NCI-H1436 treated with DMSO at 0.1 percent for 48 hours (cell line): ENCODE measurements at regions not wholly inside any gene's neighbourhood (a gene's known extent, or its start where the extent isn't known, plus 50 kb on each side); places are given as distances from the start of the nearest gene placed in this dataset.
"Not testable (repeated sequence)": the region's sequence is repeated elsewhere in the genome, so short reads cannot be mapped to it uniquely, and the experiment has no call there.

Experiments used
- DNase-seq: peaks from one replicate; lab custom pipeline; 2025; lab: John Stamatoyannopoulos, UW

DNA sequence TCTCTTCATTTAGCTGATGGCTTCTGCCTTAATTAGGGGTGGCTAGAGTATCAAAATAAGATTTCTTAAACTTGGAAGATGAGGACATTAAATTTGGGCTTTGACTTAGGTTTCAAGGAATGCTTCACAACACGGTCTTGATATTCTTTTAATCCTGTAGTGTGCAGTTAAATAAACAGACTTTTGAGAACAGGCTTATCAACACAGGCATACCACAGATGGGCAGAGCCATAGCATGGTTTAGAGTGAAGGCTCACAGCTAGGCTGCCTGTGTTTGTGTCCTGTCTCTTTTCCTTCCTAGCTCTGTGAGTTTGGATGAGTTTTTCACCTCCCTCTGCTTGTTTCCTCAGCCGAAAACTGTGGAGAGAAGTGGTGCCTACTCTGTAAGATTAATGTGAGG lies 102.3 kb upstream of the IPO9 start:
- DNase-seq, result no peak

DNA sequence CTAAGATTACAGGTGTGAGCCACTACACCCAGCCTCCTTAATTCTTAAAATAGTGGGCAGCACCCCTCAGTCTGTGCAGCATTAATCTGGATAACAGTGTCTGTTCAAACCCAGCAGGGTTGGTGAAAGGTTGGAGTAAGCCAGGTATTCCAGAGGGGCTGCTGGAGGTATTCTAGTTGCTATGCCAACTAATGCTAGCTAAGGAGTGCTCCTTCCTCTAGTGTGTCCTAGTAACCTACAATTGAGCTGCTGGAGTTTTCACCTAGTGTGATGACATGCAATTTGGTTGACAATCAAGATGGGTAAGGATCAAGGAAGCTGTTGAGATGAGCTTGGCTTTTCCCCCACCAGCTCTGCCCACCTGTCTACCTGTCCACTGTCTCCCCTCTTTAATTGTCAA lies 100.2 kb upstream of the IPO9 start:
- DNase-seq, result no peak

DNA sequence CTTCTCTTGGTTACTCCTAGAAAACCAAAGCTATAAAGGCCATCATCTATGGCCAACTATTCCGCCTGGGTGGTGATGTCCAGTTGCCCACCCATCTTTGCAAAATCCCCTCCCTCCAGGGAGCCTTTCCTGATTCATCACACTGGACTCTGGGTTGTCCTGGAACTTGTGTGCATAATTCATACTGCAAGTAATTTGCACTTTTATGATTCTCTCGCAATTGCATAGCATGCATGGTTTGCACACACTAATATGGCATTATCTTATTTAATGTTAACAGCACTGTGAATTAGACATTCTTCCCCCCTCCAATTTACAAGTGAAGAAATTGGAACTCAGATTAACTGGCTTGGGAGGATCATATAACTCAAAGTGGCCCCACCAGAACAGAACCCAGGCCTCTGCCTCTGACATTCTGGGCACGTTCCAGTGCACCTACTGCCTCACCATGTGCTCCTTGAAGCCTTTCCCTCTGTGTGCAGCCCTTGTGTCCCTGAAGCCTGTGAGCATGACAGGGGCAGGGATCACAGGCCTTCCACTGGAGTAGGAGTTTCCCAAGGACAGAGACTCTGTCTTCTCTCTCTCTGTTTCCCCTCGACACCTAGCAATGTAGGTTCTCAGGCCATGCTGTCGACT lies 98.9 kb upstream of the IPO9 start:
- no peak for DNase-seq

- no peak for DNase-seq
These were observed 98.3 kb upstream of the IPO9 start for GRCh38 chr1:201730611-201731010.

DNA sequence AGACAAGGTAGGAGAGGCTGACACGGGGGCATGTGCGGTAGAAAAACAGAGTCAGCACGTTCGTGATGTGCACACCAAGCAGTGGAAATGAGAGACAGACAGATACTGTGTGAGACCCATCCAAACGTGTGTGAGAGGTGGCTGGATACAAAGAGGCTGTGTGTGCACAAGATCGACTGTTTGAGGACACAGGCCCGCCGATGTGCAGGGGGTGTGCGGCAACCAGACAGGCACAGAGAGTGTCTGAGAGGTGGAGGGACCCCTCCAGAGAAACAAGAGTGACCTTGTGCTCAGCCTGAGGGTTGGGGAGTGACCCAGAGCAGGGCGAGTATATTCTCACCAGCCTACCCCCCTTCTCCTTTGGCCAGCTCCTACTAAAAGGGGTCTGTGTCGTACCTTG lies 97.8 kb upstream of the IPO9 start:
- DNase-seq, result no peak

GRCh38 chr1:201731592-201731991 lies 97.4 kb upstream of the IPO9 start:
- no peak for DNase-seq

DNA sequence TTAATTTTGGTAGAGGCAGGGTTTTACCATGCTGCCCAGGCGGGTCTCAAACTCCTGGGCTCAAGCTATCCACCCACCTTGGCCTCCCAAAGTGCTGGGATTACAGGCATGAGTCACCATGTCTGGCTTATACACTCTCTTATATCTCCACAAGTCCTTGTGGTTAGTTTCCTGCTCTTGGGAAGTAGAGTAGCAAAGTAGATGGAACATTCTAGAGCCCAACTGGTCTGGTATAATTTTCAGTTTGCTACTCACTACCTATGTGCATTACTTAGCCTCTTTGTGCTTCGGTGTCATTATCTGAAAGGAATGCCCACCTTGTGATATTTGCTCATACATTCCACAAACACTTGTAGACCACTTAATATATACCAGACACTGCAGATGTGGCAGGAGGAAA lies 96.6 kb upstream of the IPO9 start:
- no peak for DNase-seq

DNA sequence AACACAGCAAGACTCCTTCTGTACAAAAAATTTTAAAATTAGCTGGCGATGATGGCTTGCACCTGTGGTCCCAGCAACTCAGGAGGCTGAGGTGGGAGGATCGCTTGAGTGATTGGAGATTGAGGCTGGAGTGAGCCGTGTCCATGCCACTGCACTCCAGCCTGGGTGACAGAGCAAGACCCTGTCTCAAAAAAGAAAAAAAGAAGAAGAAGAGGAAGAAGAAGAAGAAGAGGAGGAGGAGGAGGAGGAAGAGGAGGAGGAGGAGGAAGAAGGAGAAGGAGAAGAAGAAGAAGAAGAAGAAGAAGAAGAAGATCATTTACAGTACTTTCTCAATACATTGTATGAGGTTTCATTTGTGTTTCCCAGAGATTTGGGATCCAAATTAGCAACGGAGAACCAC lies 94.7 kb upstream of the IPO9 start:
- DNase-seq, result not testable (repeated sequence)

DNA sequence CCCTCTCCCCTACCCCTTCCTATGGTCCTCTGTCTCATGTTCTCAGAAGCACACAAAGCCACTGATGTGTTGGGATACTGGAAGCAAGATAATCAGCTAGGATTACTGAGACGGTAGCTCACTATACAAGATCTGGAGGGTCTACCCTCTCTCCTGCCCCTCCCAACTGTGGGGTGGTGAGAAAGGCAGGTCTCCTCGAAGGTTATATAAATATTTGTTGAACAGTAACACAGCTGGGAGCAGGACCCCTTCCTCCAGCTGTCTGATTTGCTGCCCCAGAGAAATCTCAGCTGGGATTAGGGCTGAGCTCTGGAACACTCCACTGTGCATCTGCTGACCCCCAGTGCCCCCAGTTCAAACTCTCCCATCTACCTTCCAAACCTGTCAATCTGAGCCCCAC lies 94.2 kb upstream of the IPO9 start:
- no peak for DNase-seq

DNA sequence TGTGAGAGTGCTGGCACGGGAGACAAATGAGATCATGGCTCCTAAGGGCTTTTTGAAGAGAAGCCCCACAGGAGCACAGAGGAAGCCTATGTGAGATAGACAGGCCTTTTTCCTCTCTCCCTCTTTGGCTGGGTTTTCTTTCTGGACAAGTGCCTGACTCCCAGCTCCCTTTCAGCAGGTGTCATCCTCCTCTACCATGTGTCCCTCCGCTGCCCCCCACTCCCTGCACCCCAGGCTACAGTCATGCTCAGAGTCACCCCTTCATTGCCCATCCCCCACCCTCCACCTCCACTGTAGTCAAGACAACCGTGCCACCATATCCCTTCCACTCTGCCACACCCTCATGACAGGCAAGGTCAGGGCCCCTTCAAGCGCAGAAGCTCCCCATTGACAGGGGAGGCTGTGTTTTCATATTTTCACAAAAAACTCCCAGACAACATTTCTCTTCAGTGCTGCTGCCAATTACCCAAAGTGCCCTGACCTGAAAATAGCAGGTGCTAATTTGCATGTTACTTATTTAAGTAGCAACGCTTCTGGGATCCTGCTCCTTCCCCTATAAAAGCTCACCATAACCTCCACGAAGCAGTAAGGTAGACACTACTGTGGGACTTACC lies 92.1 kb upstream of the IPO9 start:
- DNase-seq, result no peak

DNA sequence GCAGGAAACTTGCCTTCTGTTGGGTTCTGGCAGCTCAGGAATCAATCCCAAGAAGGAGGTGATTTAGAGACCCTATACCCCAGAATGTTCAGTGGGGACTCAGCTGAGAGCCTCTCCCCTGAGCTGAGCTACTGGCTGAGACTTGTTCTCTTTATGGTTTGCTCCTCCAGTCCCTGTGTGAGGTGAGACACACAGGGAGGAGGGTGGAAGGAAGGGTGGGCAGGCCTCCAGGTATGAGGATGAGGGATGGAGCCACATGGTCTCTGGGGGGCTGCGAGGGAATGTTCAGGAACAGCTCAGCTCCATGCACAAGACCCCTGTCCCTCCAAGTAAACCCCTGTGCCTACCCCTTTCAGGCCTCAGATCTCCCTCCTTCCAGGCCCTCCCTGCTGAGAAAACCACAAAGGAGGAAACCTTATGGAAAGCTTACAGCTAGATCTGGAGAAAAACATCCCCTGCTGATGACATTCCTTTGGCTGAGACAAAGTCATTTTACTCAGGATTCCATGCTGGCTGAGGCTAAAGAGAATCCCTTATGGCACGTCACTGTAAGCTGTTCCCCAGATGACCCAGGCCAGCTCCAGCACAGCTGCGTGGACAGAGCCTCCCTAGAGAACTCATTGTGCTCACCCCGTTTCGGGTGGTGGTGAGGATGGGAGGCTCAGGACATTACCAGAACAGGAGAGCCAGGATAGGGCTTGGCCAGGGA lies 91.5 kb upstream of the IPO9 start:
- no peak for DNase-seq

DNA sequence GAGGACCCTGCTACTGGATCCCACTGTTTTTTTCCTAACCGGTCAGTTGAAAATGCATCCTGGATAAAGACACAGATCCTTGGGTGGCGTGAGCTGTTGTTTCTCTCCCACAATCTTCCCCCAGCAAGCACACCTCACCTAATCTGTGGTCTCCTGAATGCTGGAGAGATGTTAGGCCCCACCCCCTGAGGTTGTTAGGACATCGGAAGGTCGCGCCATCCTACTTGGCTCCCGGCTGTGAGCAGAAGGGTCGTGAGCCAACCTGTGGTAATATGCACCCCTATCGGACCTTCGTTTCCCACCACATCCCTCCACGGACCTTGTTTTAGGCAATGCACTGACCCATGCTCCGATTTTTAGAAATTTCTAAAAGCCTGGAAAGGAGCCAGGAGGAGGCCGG lies 89.9 kb upstream of the IPO9 start:
- DNase-seq, result no peak

GRCh38 chr1:201739492-201740085 lies 89.4 kb upstream of the IPO9 start:
- no peak for DNase-seq

GRCh38 chr1:201740086-201740541 lies 88.8 kb upstream of the IPO9 start:
- no peak for DNase-seq

DNA sequence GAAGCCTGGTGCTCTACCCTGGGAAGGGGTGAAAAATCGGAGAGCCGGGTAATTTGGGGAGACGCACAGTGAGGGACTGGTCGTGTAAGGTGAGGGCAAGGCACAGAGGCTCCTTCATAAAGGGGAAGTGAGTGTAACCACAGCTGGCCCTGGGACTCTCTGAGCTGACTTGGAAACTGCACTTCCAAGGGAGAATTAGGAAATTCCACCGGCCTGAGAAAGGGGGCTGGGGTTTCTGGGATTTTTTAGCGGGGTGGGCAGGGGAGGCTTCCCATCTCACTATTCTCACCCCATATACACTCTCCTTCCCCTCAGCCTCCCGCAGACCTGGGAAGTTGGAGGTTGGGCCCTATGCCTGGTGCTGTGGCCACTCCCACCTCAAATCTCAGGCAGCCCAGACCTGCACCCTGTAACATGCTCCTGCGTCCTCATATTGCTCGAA lies 88.3 kb upstream of the IPO9 start:
- DNase-seq, result no peak

DNA sequence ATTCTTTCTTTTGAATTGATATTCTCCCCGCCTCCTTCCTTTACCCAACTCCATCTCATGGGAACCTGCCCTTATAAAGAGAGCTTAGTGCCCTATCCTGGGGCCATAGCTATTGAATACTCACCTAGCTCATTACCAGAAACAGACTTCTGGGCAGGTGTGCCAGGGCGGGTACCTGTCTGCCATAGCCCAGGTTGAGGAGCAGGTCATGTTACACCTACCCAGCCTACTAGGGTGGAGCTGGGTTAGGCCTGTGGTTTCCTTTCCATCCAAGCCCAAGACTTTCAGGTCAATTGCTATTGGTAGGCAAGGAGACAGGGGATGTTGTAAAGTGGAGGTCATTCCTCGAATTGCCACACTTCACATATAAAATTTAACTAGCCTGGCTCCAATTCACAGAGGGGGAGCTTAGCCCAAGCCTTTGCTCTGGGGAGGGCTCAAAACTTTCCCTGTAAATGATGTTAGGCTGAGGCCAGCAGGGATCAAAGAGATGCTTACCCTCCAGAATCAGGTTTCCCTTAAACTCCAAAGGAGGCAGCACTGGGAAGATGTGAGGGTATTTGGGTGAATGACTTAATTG lies 87.1 kb upstream of the IPO9 start:
- no peak for DNase-seq

DNA sequence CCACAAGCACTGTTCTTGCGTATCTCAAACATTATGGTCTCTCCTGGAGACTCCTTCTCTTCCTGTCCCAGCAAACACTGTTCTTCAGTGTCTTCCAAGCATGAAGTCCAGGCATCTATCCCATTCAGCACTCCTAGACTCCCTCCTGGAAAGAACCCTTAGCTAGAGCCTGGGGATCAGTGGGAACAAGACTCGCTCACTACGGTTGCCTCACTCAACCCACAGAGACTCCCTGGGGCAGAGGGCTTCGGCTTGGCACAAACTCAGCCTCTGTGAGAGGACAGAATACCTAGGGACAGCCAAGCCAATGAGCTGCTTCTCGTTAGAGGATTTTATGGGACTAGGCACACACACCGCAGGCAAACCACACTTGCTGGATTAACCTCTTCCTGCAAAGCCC lies 86.5 kb upstream of the IPO9 start:
- DNase-seq, result no peak

GRCh38 chr1:201742955-201743805 lies 85.8 kb upstream of the IPO9 start:
- DNase-seq, result no peak

- DNase-seq, result no peak
These were observed 83.9 kb upstream of the IPO9 start for GRCh38 chr1:201745023-201745422.

DNA sequence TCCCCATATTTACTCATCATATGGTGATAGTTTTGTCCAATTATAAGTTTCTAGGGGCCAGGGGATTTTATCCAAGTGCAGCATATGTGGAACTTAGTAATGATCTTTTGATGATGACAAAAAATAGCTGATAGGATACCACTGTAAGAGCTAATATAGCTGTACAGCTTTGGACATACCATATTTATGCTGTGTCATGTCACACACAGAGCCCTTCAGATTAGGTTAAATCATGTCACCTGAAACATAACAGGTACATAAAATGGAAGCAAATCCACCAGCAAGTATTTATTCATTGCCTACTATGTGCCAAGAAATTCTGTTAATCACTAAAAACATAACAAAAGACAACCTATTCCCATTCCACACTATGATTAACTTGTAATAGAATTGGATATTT lies 82.8 kb upstream of the IPO9 start:
- DNase-seq, result no peak

DNA sequence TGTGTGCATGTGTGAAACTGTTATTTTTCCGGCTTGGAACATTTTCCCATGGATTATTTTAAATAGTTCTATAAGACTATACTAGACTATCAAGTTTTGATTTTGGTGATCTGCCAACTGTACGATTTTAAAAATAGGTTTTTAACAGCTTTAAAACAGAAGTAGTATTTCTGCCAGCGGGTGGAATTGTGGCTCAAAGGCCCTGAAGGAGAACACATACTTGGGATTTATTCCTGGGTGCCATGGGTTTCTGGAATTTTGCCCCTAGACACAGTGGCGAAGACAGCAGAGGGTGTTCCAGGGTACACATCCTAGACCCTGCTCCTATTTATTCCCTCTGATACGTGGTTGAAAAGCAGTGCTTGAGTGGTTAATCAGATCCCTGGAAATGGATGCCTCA lies 81.7 kb upstream of the IPO9 start:
- DNase-seq, result no peak

GRCh38 chr1:201748335-201748734 lies 80.6 kb upstream of the IPO9 start:
- DNase-seq, result no peak
